H1 (cell line): ENCODE measurements at regions not wholly inside any gene's neighbourhood (a gene's known extent, or its start where the extent isn't known, plus 50 kb on each side); places are given as distances from the start of the nearest gene placed in this dataset.

Experiments used
- CTCF ChIA-PET: fragments of 300-600 bp; sonication (Branson Sonifier 250); formaldehyde crosslinking; loops from one replicate; lab custom pipeline; 2021; ENCODE audit not compliant: partially characterized antibody; lab: Charles Lee
- POLR2A ChIA-PET: fragments of 300-600 bp; sonication (Branson Sonifier 250); formaldehyde crosslinking; loops from one replicate; lab custom pipeline; 2021; ENCODE audit warnings: inconsistent platforms; ENCODE audit not compliant: partially characterized antibody; lab: Charles Lee
- DNase-seq, 2 experiments: peaks; one replicate each; pipeline versions ENCODE4 v3.0.0 to v3.0.0-alpha.2; 2010 to 2022; ENCODE audit warnings: low spot score in 2 of 2, low read depth in 1 of 2, mixed read lengths in 1 of 2
- FAIRE-seq: peaks from 2 replicates; lab custom pipeline; 2011; peaks lifted over from hg19 to GRCh38; lab: Jason Lieb, UNC
- H2AFZ ChIP-seq: 2 replicates; pipeline ENCODE4 v1.8.1; 2012; ENCODE audit warnings: low read length, inconsistent platforms
- H2AK5ac ChIP-seq: 2 replicates; pipeline ENCODE4 v1.6.1; 2013; ENCODE audit warnings: low read depth, low read length
- H2BK120ac ChIP-seq: replicated peaks from 2 replicates; pipeline ENCODE3; 2013; ENCODE audit warnings: low read depth, low read length, inconsistent platforms
- H2BK12ac ChIP-seq: 2 replicates; pipeline ENCODE4 v1.6.1; 2013; ENCODE audit warnings: low read depth, low read length
- H2BK15ac ChIP-seq: 2 replicates; pipeline ENCODE4 v1.6.1; 2013; ENCODE audit warnings: low read length
- H2BK20ac ChIP-seq: 2 replicates; pipeline ENCODE4 v1.6.1; 2013; ENCODE audit warnings: low read length
- H2BK5ac ChIP-seq: 2 replicates; pipeline ENCODE4 v1.6.1; 2013; ENCODE audit warnings: low read depth, low read length
- H3K14ac ChIP-seq: 2 replicates; pipeline ENCODE4 v1.6.1; 2013; ENCODE audit warnings: inconsistent platforms; ENCODE audit not compliant: insufficient read length
- H3K18ac ChIP-seq: 2 replicates; pipeline ENCODE4 v1.6.1; 2013; ENCODE audit warnings: low read length; ENCODE audit errors: extremely low read depth
- H3K23ac ChIP-seq: 2 replicates; pipeline ENCODE4 v1.6.1; 2013; ENCODE audit warnings: inconsistent platforms; ENCODE audit not compliant: insufficient read length
- H3K23me2 ChIP-seq: 2 replicates; pipeline ENCODE4 v1.6.1; 2013; ENCODE audit warnings: low read depth, low read length
- H3K27ac ChIP-seq: 2 replicates; pipeline ENCODE4 v1.6.1; 2011; ENCODE audit warnings: low read depth, low read length, inconsistent platforms
- H3K27me3 ChIP-seq, 4 experiments: replicated peaks in 1 of 4; 1 replicate in 1 of 4; 2 replicates in 3 of 4; pipeline versions ENCODE4 v1.6.1 to v1.8.1; 2011 to 2013; ENCODE audit warnings: low read length in 3 of 4, mild to moderate bottlenecking in 3 of 4, inconsistent platforms in 2 of 4, mixed read lengths in 2 of 4, moderate library complexity in 1 of 4; ENCODE audit not compliant: control insufficient read depth in 3 of 4, insufficient read depth in 3 of 4; ENCODE audit errors: extremely low read depth in 1 of 4
- H3K36me3 ChIP-seq, 4 experiments: 2 replicates each; pipeline versions ENCODE4 v1.6.1 to v1.8.1; 2011 to 2013; ENCODE audit warnings: mild to moderate bottlenecking in 4 of 4, low read length in 3 of 4, moderate library complexity in 2 of 4, control low read depth in 1 of 4, inconsistent platforms in 1 of 4; ENCODE audit not compliant: insufficient read depth in 4 of 4, control insufficient read depth in 2 of 4
- H3K4ac ChIP-seq: replicated peaks from 2 replicates; pipeline ENCODE3; 2013; ENCODE audit warnings: low read length, low read depth, mixed read lengths, inconsistent platforms; ENCODE audit not compliant: insufficient read length
- H3K4me1 ChIP-seq, 4 experiments: replicated peaks in 1 of 4; 1 replicate in 1 of 4; 2 replicates in 3 of 4; pipeline versions ENCODE4 v1.6.1 to v1.8.1; 2011 to 2013; ENCODE audit warnings: low read length in 3 of 4, inconsistent platforms in 2 of 4, mixed read lengths in 1 of 4; ENCODE audit not compliant: insufficient read depth in 4 of 4, control insufficient read depth in 3 of 4
- H3K4me2 ChIP-seq, 2 experiments: 2 replicates each; pipeline versions ENCODE4 v1.6.1 to v1.8.1; 2011 to 2013; ENCODE audit warnings: low read depth in 2 of 2, low read length in 2 of 2, control low read depth in 1 of 2, inconsistent platforms in 1 of 2, mild to moderate bottlenecking in 1 of 2; ENCODE audit not compliant: insufficient read depth in 1 of 2
- H3K4me3 ChIP-seq, 4 experiments: fragments of 200-600, 300-600 bp in 1 of 4; sonication (generic), shearing (Covaris generic), sonication (Bioruptor Twin) in 1 of 4; 2 replicates each; pipeline versions ENCODE4 v1.5.1 to v1.8.1; 2011 to 2016; ENCODE audit warnings: low read length in 4 of 4, low read depth in 3 of 4, control low read depth in 2 of 4, inconsistent platforms in 2 of 4, mild to moderate bottlenecking in 2 of 4, mixed read lengths in 1 of 4, moderate library complexity in 1 of 4; ENCODE audit not compliant: insufficient read depth in 2 of 4; ENCODE audit errors: extremely low read depth in 1 of 4
- H3K56ac ChIP-seq: replicated peaks from 2 replicates; pipeline ENCODE3; 2013; ENCODE audit warnings: low read depth, mild to moderate bottlenecking, mixed read lengths, low read length, inconsistent platforms; ENCODE audit not compliant: insufficient read length
- H3K79me1 ChIP-seq: 2 replicates; pipeline ENCODE4 v1.6.1; 2013; ENCODE audit warnings: low read depth, low read length, control low read depth
- H3K79me2 ChIP-seq, 2 experiments: 2 replicates each; pipeline versions ENCODE4 v1.6.1 to v1.8.1; 2012 to 2013; ENCODE audit warnings: low read length in 2 of 2, mild to moderate bottlenecking in 2 of 2, inconsistent platforms in 1 of 2; ENCODE audit not compliant: insufficient read depth in 2 of 2, control insufficient read depth in 1 of 2
- H3K9ac ChIP-seq, 4 experiments: replicated peaks in 1 of 4; 1 replicate in 1 of 4; 2 replicates in 3 of 4; pipeline versions ENCODE4 v1.6.1 to v1.8.1; 2011 to 2013; ENCODE audit warnings: low read depth in 3 of 4, low read length in 3 of 4, control low read depth in 2 of 4, mild to moderate bottlenecking in 2 of 4, moderate library complexity in 2 of 4, inconsistent platforms in 1 of 4; ENCODE audit errors: extremely low read depth in 1 of 4
- H3K9me3 ChIP-seq, 2 experiments: 2 replicates each; pipeline versions ENCODE4 v1.6.1 to v1.8.1; 2012 to 2013; ENCODE audit warnings: mild to moderate bottlenecking in 2 of 2, moderate library complexity in 2 of 2, control low read depth in 1 of 2, inconsistent platforms in 1 of 2, low read depth in 1 of 2, low read length in 1 of 2, mixed read lengths in 1 of 2; ENCODE audit not compliant: insufficient read depth in 2 of 2
- H4K20me1 ChIP-seq, 2 experiments: replicated peaks in 1 of 2; 2 replicates each; pipeline versions ENCODE3 to v1.8.1; 2011 to 2013; ENCODE audit warnings: inconsistent platforms in 2 of 2, low read length in 2 of 2, mild to moderate bottlenecking in 1 of 2; ENCODE audit not compliant: insufficient read depth in 2 of 2, control insufficient read depth in 1 of 2
- H4K5ac ChIP-seq: 2 replicates; pipeline ENCODE4 v1.6.1; 2013; ENCODE audit warnings: low read length, low read depth, mixed read lengths, inconsistent platforms; ENCODE audit not compliant: insufficient read length
- H4K8ac ChIP-seq: 2 replicates; pipeline ENCODE4 v1.8.0; 2013; ENCODE audit warnings: mild to moderate bottlenecking, moderate library complexity, low read length, inconsistent platforms; ENCODE audit not compliant: insufficient read depth; ENCODE audit errors: extremely low read depth
- H4K91ac ChIP-seq: replicated peaks from 2 replicates; pipeline ENCODE3; 2013; ENCODE audit warnings: low read length, mixed read lengths, inconsistent platforms; ENCODE audit not compliant: insufficient read length
- BRCA1 ChIP-seq: IDR thresholded peaks from 2 replicates; pipeline ENCODE4 v1.6.1; 2012; ENCODE audit warnings: low read depth, low read length, improper control_type of control experiment
- CEBPB ChIP-seq: IDR thresholded peaks from 2 replicates; pipeline ENCODE4 v1.6.1; 2012; ENCODE audit warnings: low read depth, low read length
- CREB1 ChIP-seq: IDR thresholded peaks from 2 replicates; pipeline ENCODE4 v1.6.1; 2012; ENCODE audit warnings: inconsistent platforms
- CTCF ChIP-seq, 3 experiments: IDR thresholded peaks; 1 replicate in 2 of 3; 2 replicates in 1 of 3; pipeline versions ENCODE4 v1.5.1 to v1.6.1; 2011; ENCODE audit warnings: low read length in 3 of 3, mild to moderate bottlenecking in 3 of 3, inconsistent platforms in 2 of 3, low read depth in 1 of 3, moderate library complexity in 1 of 3; ENCODE audit not compliant: insufficient read depth in 1 of 3; ENCODE audit errors: control extremely low read depth in 1 of 3
- KDM5A ChIP-seq: fragments of 200-600 bp; IDR thresholded peaks from 2 replicates; pipeline ENCODE4 v1.7.1; 2012; ENCODE audit warnings: mild to moderate bottlenecking, low read length, inconsistent platforms, mixed read lengths
- POU5F1 ChIP-seq: IDR thresholded peaks from 2 replicates; pipeline ENCODE4 v1.6.1; 2011; ENCODE audit warnings: low read depth, mild to moderate bottlenecking, low read length, moderate library complexity
- RBBP5 ChIP-seq: IDR thresholded peaks from 2 replicates; pipeline ENCODE4 v1.7.1; 2012; ENCODE audit warnings: low read depth, mild to moderate bottlenecking, inconsistent platforms, low read length, moderate library complexity, borderline replicate concordance
- SAP30 ChIP-seq: fragments of 300-600 bp; sonication (generic); IDR thresholded peaks from 2 replicates; pipeline ENCODE4 v1.7.1; 2012; ENCODE audit warnings: low read length, moderate library complexity, mild to moderate bottlenecking, inconsistent platforms; ENCODE audit not compliant: insufficient read depth, insufficient replicate concordance
- SIX5 ChIP-seq: IDR thresholded peaks from 2 replicates; pipeline ENCODE4 v1.6.1; 2011; ENCODE audit warnings: mild to moderate bottlenecking, low read depth, low read length
- SRF ChIP-seq: IDR thresholded peaks from 2 replicates; pipeline ENCODE4 v1.6.1; 2011; ENCODE audit warnings: mild to moderate bottlenecking, low read depth, low read length, moderate library complexity
- TBP ChIP-seq: IDR thresholded peaks from 2 replicates; pipeline ENCODE4 v1.6.1; 2011; ENCODE audit warnings: low read depth, low read length, improper control_type of control experiment
- TEAD4 ChIP-seq: IDR thresholded peaks from 2 replicates; pipeline ENCODE4 v1.6.1; 2012; ENCODE audit warnings: low read depth, low read length, inconsistent platforms, mixed read lengths
- WGBS, 2 experiments: shearing (Covaris generic) in 1 of 2; methylation state at CpG; one replicate each; pipeline versions ENCODE4 v1.1.6 to v1.1.7; 2013 to 2015; ENCODE audit warnings: low lambda C conversion rate in 2 of 2, mixed read lengths in 2 of 2, inconsistent platforms in 1 of 2, low coverage in 1 of 2, missing lambda C conversion rate in 1 of 2; ENCODE audit not compliant: insufficient replicate concordance in 2 of 2, insufficient coverage in 1 of 2, insufficient read length in 1 of 2; ENCODE audit errors: extremely low coverage in 1 of 2, missing lambda C conversion rate in 1 of 2; 5-methylcytosine and 5-hydroxymethylcytosine counted together

GRCh38 chr13:40494946-40495620, 171.4 kb downstream of the FOXO1 start:
- Histone ChIP-seq H3K56ac (no peak overlapping the region), H2AK5ac (no peak overlapping the region), H3K27me3 (no peaks in the 10 kb centered on the region; a peak in 1 of 7 replicates), H3K4me2 (no peak overlapping the region), H2BK5ac (no peak overlapping the region), H2BK12ac (no peak overlapping the region), H2BK15ac (no peak overlapping the region), H4K20me1 (no peaks in the 10 kb centered on the region), H3K27ac (no peak overlapping the region), H3K4me3 (no peak overlapping the region), H2BK20ac (no peak overlapping the region), H2AFZ (no peak overlapping the region), H4K8ac (no peak overlapping the region), H3K18ac (no peak overlapping the region), H3K23ac (no peak overlapping the region), H3K14ac (no peak overlapping the region), H3K9me3 (no peaks in the 10 kb centered on the region), H3K79me1 (no peaks in the 10 kb centered on the region), H2BK120ac (no peak overlapping the region), H3K79me2 (no peaks in the 10 kb centered on the region), H3K4ac (no peak overlapping the region), H4K5ac (no peak overlapping the region), H3K23me2 (no peaks in the 10 kb centered on the region), H3K36me3 (no peaks in the 10 kb centered on the region), H3K4me1 (peaks cover 0 to 3% (median 0%) of the 10 kb centered on the region in 4 experiments; a peak in 2 of 7 replicates), H3K9ac (no peak overlapping the region), H4K91ac (no peak overlapping the region)
- WGBS, 2 experiments: 92 to 100% methylated on average over 2 to 8 of the region's 8 CpGs
- ChIA-PET CTCF (interaction anchor here (0.7 kb wide), 1 partner anchor 11 kb away, joined by 5 read pairs; no protein-coding TSS in a partner anchor), POLR2A (no interaction called here)
- FAIRE-seq (no peak), DNase-seq (no peak)
- no peak for TF ChIP-seq SAP30
- no peak for TF ChIP-seq CTCF (IDR thresholded peaks at IDR 0.05; ENCODE audit: control extremely low read depth in 1 of 3, insufficient read depth in 1 of 3, low read depth in 1 of 3, low read length in 3 of 3)
- TF ChIP-seq POU5F1: no peak
- no peak for TF ChIP-seq SIX5
- TF ChIP-seq RBBP5: no peak
- TF ChIP-seq SRF: no peak
- no peak for TF ChIP-seq KDM5A
- no peak for TF ChIP-seq TEAD4
- no peak for TF ChIP-seq TBP
- no peak for TF ChIP-seq CEBPB
- no peak for TF ChIP-seq CREB1
- no peak for TF ChIP-seq BRCA1
